ENCODE measurements at regions not wholly inside any gene's neighbourhood (a gene's known extent, or its start where the extent isn't known, plus 50 kb on each side); places are given as distances from the start of the nearest gene placed in this dataset.
A peak's percentile ranks its signal among the peaks of the same experiment; 100 is the strongest.

DNA sequence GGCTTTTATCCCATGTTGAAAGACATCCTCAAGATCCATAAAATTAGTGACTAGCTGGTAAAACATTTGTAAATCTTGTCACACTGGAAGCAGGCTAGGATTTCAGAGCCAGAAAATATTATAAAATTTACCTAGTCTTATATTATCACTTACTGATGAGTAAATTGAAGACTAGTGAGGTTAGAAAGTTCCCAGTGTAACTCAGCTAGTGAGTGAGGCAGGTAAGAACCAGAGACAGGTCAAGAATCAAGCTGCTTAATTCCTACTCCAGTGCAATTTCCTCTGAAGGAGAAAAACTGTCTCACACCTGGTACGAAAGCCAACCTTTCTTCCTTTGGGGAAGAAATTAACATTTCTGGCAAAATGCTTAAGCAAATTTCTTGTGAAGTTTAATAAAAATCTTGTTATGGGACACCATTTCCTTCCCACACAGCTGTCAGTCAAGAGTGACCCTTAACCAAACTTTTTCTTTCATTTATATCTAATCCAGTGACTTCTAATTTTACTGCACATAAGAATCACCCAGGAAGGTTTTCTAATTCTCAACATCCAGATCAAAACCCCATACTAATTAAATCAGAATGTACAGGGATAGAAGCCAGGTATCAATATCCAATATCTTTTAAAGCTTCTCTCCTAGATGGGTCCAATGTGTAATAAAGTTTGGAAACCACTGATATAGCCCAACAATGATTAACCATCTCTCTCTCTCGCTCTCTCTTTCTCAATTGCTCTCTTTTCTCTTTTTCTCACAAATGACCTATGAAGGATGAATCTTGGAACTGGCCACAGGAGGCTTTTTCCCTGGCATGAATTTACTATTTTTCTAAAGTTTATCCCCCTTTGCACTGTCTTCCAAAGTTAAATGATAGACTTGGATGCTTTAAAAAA is 264.3 kb upstream of the SLC39A10 start:
- WGBS (ENCODE audit: insufficient coverage) = 88% methylated on average over 1 of the region's 2 CpGs
- peaks cover 0 to 1% (median 0%) of the 10 kb centered on the region in 5 experiments for H3K9me3 ChIP-seq (ENCODE audit: control extremely low read depth in 1 of 5, control insufficient read depth in 4 of 5, insufficient read depth in 2 of 5, low read depth in 1 of 5, low read length in 4 of 5)
- no peaks in the 10 kb centered on the region for H3K4me1 ChIP-seq (ENCODE audit: control extremely low read depth in 1 of 4, control insufficient read depth in 4 of 4, insufficient read depth in 4 of 4, low read length in 3 of 4)
- H3K4me3 ChIP-seq (ENCODE audit: control insufficient read depth in 1 of 7, extremely low read depth in 1 of 7, insufficient read depth in 4 of 7, low read depth in 2 of 7, low read length in 6 of 7) = no peak overlapping the region
- ChIA-PET POLR2A (no interaction called here), CTCF (no interaction called here)
- H3K27me3 ChIP-seq (replicated peaks in 2 of 5; ENCODE audit: control insufficient read depth in 4 of 5, insufficient read depth in 5 of 5, low read length in 4 of 5) = no peaks in the 10 kb centered on the region
- H3K36me3 ChIP-seq (ENCODE audit: control insufficient read depth in 4 of 4, insufficient read depth in 4 of 4, low read length in 3 of 4) = no peaks in the 10 kb centered on the region
- H3K27ac ChIP-seq (ENCODE audit: insufficient read depth in 1 of 2, low read depth in 1 of 2, low read length in 2 of 2, poor library complexity in 1 of 2, severe bottlenecking in 2 of 2) = no peak overlapping the region
- no peak for DNase-seq

DNA sequence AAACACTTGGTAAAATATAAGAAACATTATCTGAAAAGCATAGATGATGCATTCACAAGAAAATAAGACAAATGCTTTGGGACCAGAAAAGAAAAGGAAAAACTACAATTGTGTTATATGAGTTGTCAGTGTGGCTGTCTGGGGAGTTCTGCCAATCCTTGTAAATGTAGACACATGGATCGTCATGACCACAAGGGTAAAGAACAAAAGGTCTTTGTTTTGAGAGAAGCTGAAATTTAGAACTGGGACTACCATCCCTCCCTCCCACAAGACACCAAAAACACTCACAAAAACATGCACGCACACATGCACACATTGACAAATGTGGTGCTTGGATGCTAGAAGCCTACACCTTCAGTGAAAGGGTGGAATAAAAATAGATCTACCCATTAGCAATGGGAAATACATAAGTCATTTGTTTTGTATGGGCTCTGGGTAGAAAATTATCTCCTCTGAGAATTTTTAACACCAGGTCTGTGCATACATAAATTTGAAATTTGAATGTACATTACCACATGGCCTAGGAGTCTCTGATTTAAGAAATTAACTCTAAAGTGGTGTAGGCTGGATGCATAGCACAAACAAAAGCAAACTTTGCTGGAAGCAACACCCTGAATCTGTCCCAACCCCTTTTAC is 266.2 kb upstream of the SLC39A10 start:
- no peaks in the 10 kb centered on the region for H3K27me3 ChIP-seq (replicated peaks in 2 of 5; ENCODE audit: control insufficient read depth in 4 of 5, insufficient read depth in 5 of 5, low read length in 4 of 5)
- H3K4me1 ChIP-seq (ENCODE audit: control extremely low read depth in 1 of 4, control insufficient read depth in 4 of 4, insufficient read depth in 4 of 4, low read length in 3 of 4) = no peaks in the 10 kb centered on the region
- no peak overlapping the region for H3K27ac ChIP-seq (ENCODE audit: insufficient read depth in 1 of 2, low read depth in 1 of 2, low read length in 2 of 2, poor library complexity in 1 of 2, severe bottlenecking in 2 of 2)
- ChIA-PET POLR2A (no interaction called here), CTCF (no interaction called here)
- no peak for DNase-seq
- no peaks in the 10 kb centered on the region for H3K36me3 ChIP-seq (ENCODE audit: control insufficient read depth in 4 of 4, insufficient read depth in 4 of 4, low read length in 3 of 4)
- H3K4me3 ChIP-seq (ENCODE audit: control insufficient read depth in 1 of 7, extremely low read depth in 1 of 7, insufficient read depth in 4 of 7, low read depth in 2 of 7, low read length in 6 of 7) = no peak overlapping the region
- peaks cover 0 to 1% (median 0%) of the 10 kb centered on the region in 5 experiments for H3K9me3 ChIP-seq (ENCODE audit: control extremely low read depth in 1 of 5, control insufficient read depth in 4 of 5, insufficient read depth in 2 of 5, low read depth in 1 of 5, low read length in 4 of 5)
- no CpG with 5 or more reads among the region's 2 CpGs for WGBS (ENCODE audit: insufficient coverage)

DNA sequence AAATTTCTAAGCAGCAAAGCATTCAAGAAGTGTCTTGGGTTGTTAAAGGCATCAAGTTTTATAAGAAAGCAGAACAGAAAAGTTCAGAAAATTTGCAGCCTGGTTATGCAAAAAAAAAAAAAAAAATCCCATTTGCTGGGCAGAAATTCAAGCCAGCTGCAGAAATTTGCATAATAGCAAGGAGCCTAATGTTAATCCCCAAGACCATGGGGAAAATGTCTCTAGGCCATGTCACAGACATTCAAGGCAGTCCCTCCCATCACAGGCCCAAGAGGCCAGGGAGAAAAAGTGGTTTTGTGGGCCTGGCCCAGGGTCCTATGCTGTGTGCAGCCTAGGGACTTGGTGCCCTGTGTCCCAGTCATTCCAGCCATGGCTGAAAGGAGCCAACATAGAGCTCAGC is 269.0 kb upstream of the SLC39A10 start:
- Histone ChIP-seq H3K36me3 (ENCODE audit: control insufficient read depth in 4 of 4, insufficient read depth in 4 of 4, low read length in 3 of 4) (no peaks in the 10 kb centered on the region), H3K4me1 (ENCODE audit: control extremely low read depth in 1 of 4, control insufficient read depth in 4 of 4, insufficient read depth in 4 of 4, low read length in 3 of 4) (no peaks in the 10 kb centered on the region), H3K9me3 (ENCODE audit: control extremely low read depth in 1 of 5, control insufficient read depth in 4 of 5, insufficient read depth in 2 of 5, low read depth in 1 of 5, low read length in 4 of 5) (peaks cover 0 to 1% (median 0%) of the 10 kb centered on the region in 5 experiments), H3K27me3 (replicated peaks in 2 of 5; ENCODE audit: control insufficient read depth in 4 of 5, insufficient read depth in 5 of 5, low read length in 4 of 5) (no peaks in the 10 kb centered on the region), H3K27ac (ENCODE audit: insufficient read depth in 1 of 2, low read depth in 1 of 2, low read length in 2 of 2, poor library complexity in 1 of 2, severe bottlenecking in 2 of 2) (no peak overlapping the region), H3K4me3 (ENCODE audit: control insufficient read depth in 1 of 7, extremely low read depth in 1 of 7, insufficient read depth in 4 of 7, low read depth in 2 of 7, low read length in 6 of 7) (no peak overlapping the region)
- ChIA-PET POLR2A (no interaction called here), CTCF (interaction anchor here (0.6 kb wide), 1 partner anchor 128 kb away, joined by 4 read pairs; no protein-coding TSS in a partner anchor)
- no peak for DNase-seq

DNA sequence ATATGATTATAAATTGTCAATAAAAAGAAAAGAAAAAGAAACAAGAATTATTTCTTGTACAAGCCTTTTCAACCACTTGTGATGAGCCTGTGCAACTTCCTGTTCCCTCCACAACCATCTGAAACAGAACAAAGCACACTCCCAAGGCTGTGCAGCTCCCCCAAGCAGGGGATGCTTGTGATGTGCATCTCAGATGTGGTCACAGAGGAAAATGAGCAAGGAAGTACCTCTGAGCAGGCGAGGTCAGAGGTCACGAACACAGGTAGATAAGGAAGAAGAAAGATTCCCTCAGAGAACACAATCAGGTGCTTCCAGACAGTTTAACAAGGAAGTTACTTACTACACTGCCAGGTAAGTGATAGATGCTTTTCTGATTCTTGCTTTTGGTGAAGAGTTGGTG is 274.8 kb upstream of the SLC39A10 start:
- 100% methylated on average over 1 of the region's 2 CpGs for WGBS (ENCODE audit: insufficient coverage)

DNA sequence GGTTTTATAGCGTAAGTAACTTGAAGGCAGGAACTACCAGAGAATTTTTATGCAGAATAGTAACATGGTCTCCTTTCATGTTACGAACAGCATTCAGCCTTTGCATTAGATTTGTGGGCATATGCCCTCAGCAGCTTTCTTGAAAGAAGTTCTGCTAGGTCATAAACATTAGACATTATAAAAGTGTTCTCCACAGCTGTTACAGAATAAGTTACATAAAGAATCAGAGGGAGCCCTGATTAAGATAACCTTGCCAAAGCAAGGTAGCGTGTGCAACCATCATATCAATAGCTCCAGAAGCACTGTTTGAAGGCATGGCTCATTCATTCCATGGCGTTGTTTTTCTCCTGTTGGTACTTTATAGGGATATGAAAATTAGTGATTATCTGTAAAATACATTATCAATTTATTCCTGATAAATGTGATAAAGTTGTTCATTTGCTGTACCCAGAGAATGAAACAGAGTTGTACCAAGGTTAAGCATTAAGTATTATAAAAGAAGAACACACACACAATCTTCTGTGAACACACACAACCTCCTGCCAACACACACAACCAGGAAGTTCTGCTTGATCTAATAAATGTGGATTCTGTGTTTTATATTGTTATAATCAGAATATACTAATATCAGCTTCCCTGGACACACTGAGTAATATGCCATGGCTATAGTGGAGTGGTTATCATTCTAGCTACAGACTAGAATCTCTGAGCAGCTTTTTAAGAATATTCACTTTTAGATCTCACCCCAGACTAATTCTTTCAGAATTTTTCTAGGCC is 286.7 kb upstream of the SLC39A10 start:
- no peaks in the 10 kb centered on the region for H3K27me3 ChIP-seq (replicated peaks in 2 of 5; ENCODE audit: control insufficient read depth in 4 of 5, insufficient read depth in 5 of 5, low read length in 4 of 5)
- 80% methylated on average over 1 of the region's 4 CpGs for WGBS (ENCODE audit: insufficient coverage)
- no peak overlapping the region for H3K27ac ChIP-seq (ENCODE audit: insufficient read depth in 1 of 2, low read depth in 1 of 2, low read length in 2 of 2, poor library complexity in 1 of 2, severe bottlenecking in 2 of 2)
- CTCF ChIA-PET = interaction anchor here (0.9 kb wide), 1 partner anchor 114 kb away, joined by 3 read pairs; no protein-coding TSS in a partner anchor
- POLR2A ChIA-PET = no interaction called here
- no peak for DNase-seq
- H3K9me3 ChIP-seq (ENCODE audit: control extremely low read depth in 1 of 5, control insufficient read depth in 4 of 5, insufficient read depth in 2 of 5, low read depth in 1 of 5, low read length in 4 of 5) = no peaks in the 10 kb centered on the region
- no peak overlapping the region for H3K4me3 ChIP-seq (ENCODE audit: control insufficient read depth in 1 of 7, extremely low read depth in 1 of 7, insufficient read depth in 4 of 7, low read depth in 2 of 7, low read length in 6 of 7)
- no peaks in the 10 kb centered on the region for H3K36me3 ChIP-seq (ENCODE audit: control insufficient read depth in 4 of 4, insufficient read depth in 4 of 4, low read length in 3 of 4)
- H3K4me1 ChIP-seq (ENCODE audit: control extremely low read depth in 1 of 4, control insufficient read depth in 4 of 4, insufficient read depth in 4 of 4, low read length in 3 of 4) = no peaks in the 10 kb centered on the region

More for the DNA sequence above, 274.8 kb upstream of the SLC39A10 start:
- POLR2A ChIA-PET = no interaction called here
- no peak overlapping the region for H3K4me3 ChIP-seq (ENCODE audit: control insufficient read depth in 1 of 7, extremely low read depth in 1 of 7, insufficient read depth in 4 of 7, low read depth in 2 of 7, low read length in 6 of 7)
- peaks cover 0 to 2% (median 0%) of the 10 kb centered on the region in 5 experiments for H3K9me3 ChIP-seq (ENCODE audit: control extremely low read depth in 1 of 5, control insufficient read depth in 4 of 5, insufficient read depth in 2 of 5, low read depth in 1 of 5, low read length in 4 of 5)
- no peak overlapping the region for H3K27ac ChIP-seq (ENCODE audit: insufficient read depth in 1 of 2, low read depth in 1 of 2, low read length in 2 of 2, poor library complexity in 1 of 2, severe bottlenecking in 2 of 2)
- CTCF ChIA-PET = no interaction called here
- H3K36me3 ChIP-seq (ENCODE audit: control insufficient read depth in 4 of 4, insufficient read depth in 4 of 4, low read length in 3 of 4) = no peaks in the 10 kb centered on the region
- no peaks in the 10 kb centered on the region for H3K27me3 ChIP-seq (replicated peaks in 2 of 5; ENCODE audit: control insufficient read depth in 4 of 5, insufficient read depth in 5 of 5, low read length in 4 of 5)
- no peaks in the 10 kb centered on the region for H3K4me1 ChIP-seq (ENCODE audit: control extremely low read depth in 1 of 4, control insufficient read depth in 4 of 4, insufficient read depth in 4 of 4, low read length in 3 of 4)
- DNase-seq = peak in 2 of 3 donors; percentile 18 to 38

DNA sequence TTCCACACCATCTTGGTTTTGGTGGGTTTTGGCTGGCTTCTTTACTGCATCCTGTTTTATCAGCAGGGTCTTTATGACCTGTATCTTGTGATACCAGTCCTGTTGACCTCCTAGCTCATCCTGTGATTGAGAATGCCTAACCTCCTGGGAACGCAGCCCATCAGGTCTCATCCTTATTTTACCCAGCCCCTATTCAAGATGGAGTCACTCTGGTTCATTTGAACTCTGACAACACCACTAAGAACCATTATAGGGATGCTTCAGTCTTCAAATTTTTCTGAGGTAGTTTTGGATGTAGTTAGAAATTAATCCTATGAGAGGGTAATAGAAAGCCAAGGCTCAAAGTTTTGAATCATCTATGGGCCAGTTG is 287.8 kb upstream of the SLC39A10 start:
- CTCF ChIA-PET = no interaction called here

More for the DNA sequence above, 287.8 kb upstream of the SLC39A10 start:
- WGBS (ENCODE audit: insufficient coverage) = no CpG with 5 or more reads among the region's 1 CpG
- no peaks in the 10 kb centered on the region for H3K36me3 ChIP-seq (ENCODE audit: control insufficient read depth in 4 of 4, insufficient read depth in 4 of 4, low read length in 3 of 4)
- H3K27ac ChIP-seq (ENCODE audit: insufficient read depth in 1 of 2, low read depth in 1 of 2, low read length in 2 of 2, poor library complexity in 1 of 2, severe bottlenecking in 2 of 2) = no peak overlapping the region
- H3K9me3 ChIP-seq (ENCODE audit: control extremely low read depth in 1 of 5, control insufficient read depth in 4 of 5, insufficient read depth in 2 of 5, low read depth in 1 of 5, low read length in 4 of 5) = no peaks in the 10 kb centered on the region
- POLR2A ChIA-PET = no interaction called here
- no peak for DNase-seq
- H3K4me1 ChIP-seq (ENCODE audit: control extremely low read depth in 1 of 4, control insufficient read depth in 4 of 4, insufficient read depth in 4 of 4, low read length in 3 of 4) = no peaks in the 10 kb centered on the region
- H3K27me3 ChIP-seq (replicated peaks in 2 of 5; ENCODE audit: control insufficient read depth in 4 of 5, insufficient read depth in 5 of 5, low read length in 4 of 5) = no peaks in the 10 kb centered on the region
- no peak overlapping the region for H3K4me3 ChIP-seq (ENCODE audit: control insufficient read depth in 1 of 7, extremely low read depth in 1 of 7, insufficient read depth in 4 of 7, low read depth in 2 of 7, low read length in 6 of 7)

All from common myeloid progenitor, CD34-positive (primary cell).